ENCODE measurements at regions not wholly inside any gene's neighbourhood (a gene's known extent, or its start where the extent isn't known, plus 50 kb on each side); places are given as distances from the start of the nearest gene placed in this dataset.

DNA sequence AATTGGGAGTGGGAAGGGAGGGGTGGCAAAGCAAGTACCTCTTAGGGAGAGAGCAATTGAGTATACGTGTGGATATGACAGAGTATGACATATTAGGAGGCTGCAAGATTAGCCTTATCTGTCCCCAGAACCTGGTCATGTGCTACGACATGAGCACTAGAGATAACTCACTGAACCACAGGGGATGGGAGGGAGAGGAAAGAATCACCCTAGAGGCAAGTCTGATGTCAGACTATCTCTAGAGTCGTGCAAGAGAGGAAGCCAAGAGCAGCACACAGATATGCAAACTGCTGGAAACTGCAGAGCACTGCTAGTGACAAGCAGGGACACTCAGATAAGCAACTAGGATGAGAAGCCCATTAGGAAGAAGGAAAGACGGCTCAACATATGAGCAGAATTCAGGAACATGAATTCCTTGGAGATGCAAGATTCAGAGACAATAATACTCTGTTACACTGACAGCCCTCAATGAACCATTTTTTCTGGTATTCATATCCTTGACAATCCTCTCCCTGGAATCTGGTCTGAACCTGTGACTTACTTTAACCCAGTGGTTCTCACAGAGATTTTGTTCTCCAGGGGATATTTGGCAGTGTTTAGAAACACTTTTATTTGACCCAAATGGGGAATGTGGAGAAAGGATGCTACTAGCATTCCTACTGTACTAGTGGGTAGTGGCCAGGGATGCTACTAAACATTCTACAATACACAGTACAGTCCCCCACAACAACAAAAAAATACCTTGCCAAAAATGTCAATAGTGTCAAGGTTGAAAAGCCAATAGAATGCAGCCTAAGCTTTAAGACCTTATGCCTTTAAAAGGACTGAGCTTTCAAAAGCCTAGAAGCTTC lies 84.0 kb upstream of the BMP2K start:
- Histone ChIP-seq H3K4me2 (ENCODE audit: low read length) (no peak overlapping the region), H3K27ac (ENCODE audit: low read length) (no peak overlapping the region), H3K27me3 (ENCODE audit: low read length) (no peaks in the 10 kb centered on the region), H2AFZ (ENCODE audit: low read length) (no peak overlapping the region), H3K9me2 (replicated peaks; ENCODE audit: low read length) (no peaks in the 10 kb centered on the region), H3K4me1 (ENCODE audit: insufficient read depth, low read length) (peaks cover 7% of the 10 kb centered on the region), H4K20me1 (ENCODE audit: low read length) (no peaks in the 10 kb centered on the region), H3K9me3 (ENCODE audit: low read length) (no peaks in the 10 kb centered on the region), H3K9ac (ENCODE audit: low read length) (no peak overlapping the region), H3K79me2 (ENCODE audit: low read length) (no peaks in the 10 kb centered on the region), H3K4me3 (ENCODE audit: low read length) (no peak overlapping the region), H3F3A (ENCODE audit: low read length, unreplicated experiment) (no peaks in the 10 kb centered on the region), H3K36me3 (ENCODE audit: low read depth, low read length) (no peaks in the 10 kb centered on the region)
- no peak for TF ChIP-seq CTCF (conservative IDR thresholded peaks at IDR 0.05; ENCODE audit: low read depth, low read length)
- TF ChIP-seq EZH2 (IDR thresholded peaks at IDR 0.05; ENCODE audit: low read length, unreplicated experiment) = no peak
- TF ChIP-seq EZH2phosphoT487 (IDR thresholded peaks at IDR 0.05; ENCODE audit: borderline replicate concordance, low read length) = no peak
- ChIA-PET POLR2A (ENCODE audit: unreplicated experiment) (no interaction called here), CTCF (no interaction called here)
- DNase-seq = no peak
- no peak for ATAC-seq
- BruUV-seq (replicated peaks) = no TSS peak
- intact Hi-C loops (cut with micrococcal nuclease) = no loop called here

DNA sequence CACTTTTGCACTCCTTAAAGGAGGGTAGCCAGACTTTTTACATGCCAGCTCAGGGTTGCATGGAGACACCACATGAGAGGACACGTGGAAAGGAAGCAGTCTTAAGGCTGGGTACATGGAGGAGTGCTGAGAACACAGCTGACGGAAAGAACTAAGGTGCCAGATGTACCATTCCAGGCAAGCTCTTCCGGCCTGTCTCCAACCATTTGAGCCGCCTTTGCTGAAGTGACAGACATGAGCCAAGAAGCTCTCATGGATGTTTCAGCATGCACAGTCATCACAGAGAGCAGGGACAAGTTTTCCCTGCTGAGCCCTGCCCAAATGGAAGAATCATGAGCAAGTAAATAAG lies 83.4 kb upstream of the BMP2K start:
- H4K20me1 ChIP-seq (ENCODE audit: low read length) = no peaks in the 10 kb centered on the region
- BruUV-seq (replicated peaks) = no TSS peak
- no peak overlapping the region for H3K9ac ChIP-seq (ENCODE audit: low read length)
- H3K9me3 ChIP-seq (ENCODE audit: low read length) = no peaks in the 10 kb centered on the region
- no peak for TF ChIP-seq EZH2phosphoT487 (IDR thresholded peaks at IDR 0.05; ENCODE audit: borderline replicate concordance, low read length)
- TF ChIP-seq CTCF (conservative IDR thresholded peaks at IDR 0.05; ENCODE audit: low read depth, low read length) = no peak
- no peak for TF ChIP-seq EZH2 (IDR thresholded peaks at IDR 0.05; ENCODE audit: low read length, unreplicated experiment)
- ChIA-PET POLR2A (ENCODE audit: unreplicated experiment) (no interaction called here), CTCF (no interaction called here)
- H3K4me3 ChIP-seq (ENCODE audit: low read length) = no peak overlapping the region
- H3K4me2 ChIP-seq (ENCODE audit: low read length) = no peak overlapping the region
- H3K36me3 ChIP-seq (ENCODE audit: low read depth, low read length) = no peaks in the 10 kb centered on the region
- H3K79me2 ChIP-seq (ENCODE audit: low read length) = no peaks in the 10 kb centered on the region
- H3K27ac ChIP-seq (ENCODE audit: low read length) = no peak overlapping the region
- peaks cover 7% of the 10 kb centered on the region for H3K4me1 ChIP-seq (ENCODE audit: insufficient read depth, low read length)
- ATAC-seq = no peak
- H2AFZ ChIP-seq (ENCODE audit: low read length) = no peak overlapping the region
- no peak for DNase-seq
- H3F3A ChIP-seq (ENCODE audit: low read length, unreplicated experiment) = no peaks in the 10 kb centered on the region
- H3K27me3 ChIP-seq (ENCODE audit: low read length) = no peaks in the 10 kb centered on the region
- H3K9me2 ChIP-seq (replicated peaks; ENCODE audit: low read length) = no peaks in the 10 kb centered on the region
- intact Hi-C loops (cut with micrococcal nuclease) = no loop called here

DNA sequence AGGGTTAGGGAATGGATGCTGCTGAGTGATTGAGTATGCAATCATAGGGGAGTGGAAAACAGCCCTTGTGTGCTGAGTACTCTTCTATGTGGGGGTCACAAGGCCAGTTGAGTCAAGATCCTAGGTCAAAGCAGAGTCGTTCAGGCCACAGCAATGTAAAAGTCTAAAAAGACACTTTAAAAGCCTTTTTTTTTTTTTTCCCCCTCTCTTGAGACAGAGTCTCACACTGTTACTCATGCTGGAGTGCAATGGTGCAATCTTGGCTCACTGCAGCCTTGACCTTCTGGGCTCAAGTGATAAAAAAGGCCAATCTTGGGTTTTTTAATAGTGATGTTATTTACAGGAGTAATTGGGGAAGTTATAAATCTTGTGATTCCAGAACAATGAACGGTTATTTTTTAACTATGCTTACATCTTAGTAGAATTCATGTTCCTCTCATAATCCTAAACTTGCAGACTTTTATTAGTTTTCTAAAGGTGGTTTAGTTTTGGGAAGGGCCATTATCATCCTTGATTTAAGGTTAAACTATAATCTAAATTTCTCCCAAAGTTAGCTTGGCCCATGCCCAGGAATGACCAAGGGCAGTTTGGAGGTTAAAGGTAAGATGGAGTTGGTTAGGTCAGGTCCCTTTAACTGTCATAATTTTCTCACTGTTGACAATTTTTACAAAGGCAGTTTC lies 82.2 kb upstream of the BMP2K start:
- intact Hi-C loops (cut with micrococcal nuclease) = no loop called here
- TF ChIP-seq CTCF (conservative IDR thresholded peaks at IDR 0.05; ENCODE audit: low read depth, low read length) (no peak), EZH2phosphoT487 (IDR thresholded peaks at IDR 0.05; ENCODE audit: borderline replicate concordance, low read length) (no peak), EZH2 (IDR thresholded peaks at IDR 0.05; ENCODE audit: low read length, unreplicated experiment) (no peak)
- no peak for ATAC-seq
- POLR2A ChIA-PET (ENCODE audit: unreplicated experiment) = no interaction called here
- Histone ChIP-seq H4K20me1 (ENCODE audit: low read length) (no peaks in the 10 kb centered on the region), H3K4me1 (ENCODE audit: insufficient read depth, low read length) (no peaks in the 10 kb centered on the region), H3K9me2 (replicated peaks; ENCODE audit: low read length) (no peaks in the 10 kb centered on the region), H3K9me3 (ENCODE audit: low read length) (no peaks in the 10 kb centered on the region), H3K4me3 (ENCODE audit: low read length) (no peak overlapping the region), H3K36me3 (ENCODE audit: low read depth, low read length) (no peaks in the 10 kb centered on the region), H2AFZ (ENCODE audit: low read length) (no peak overlapping the region), H3K27me3 (ENCODE audit: low read length) (no peaks in the 10 kb centered on the region), H3F3A (ENCODE audit: low read length, unreplicated experiment) (no peaks in the 10 kb centered on the region), H3K9ac (ENCODE audit: low read length) (no peak overlapping the region), H3K27ac (ENCODE audit: low read length) (no peak overlapping the region), H3K4me2 (ENCODE audit: low read length) (no peak overlapping the region), H3K79me2 (ENCODE audit: low read length) (no peaks in the 10 kb centered on the region)
- CTCF ChIA-PET = no interaction called here
- DNase-seq = no peak
- BruUV-seq (replicated peaks) = no TSS peak
